ENCODE measurements at regions not wholly inside any gene's neighbourhood (a gene's known extent, or its start where the extent isn't known, plus 50 kb on each side); places are given as distances from the start of the nearest gene placed in this dataset.
"Not testable (repeated sequence)": the region's sequence is repeated elsewhere in the genome, so short reads cannot be mapped to it uniquely, and the experiment has no call there.

GRCh38 chr5:164302533-164303235 lies 797.3 kb downstream of the MAT2B start:
- Histone ChIP-seq H3K9me3 (ENCODE audit: control insufficient read depth, insufficient read depth, low read depth, low read length) (no peaks in the 10 kb centered on the region), H3K9ac (ENCODE audit: low read length) (no peak overlapping the region), H3K36me3 (ENCODE audit: control insufficient read depth, insufficient read depth, low read length) (no peaks in the 10 kb centered on the region), H3K4me3 (ENCODE audit: low read depth, low read length) (no peak overlapping the region), H3K27ac (ENCODE audit: low read depth, low read length) (no peak overlapping the region), H3K27me3 (ENCODE audit: control insufficient read depth, insufficient read depth, low read length) (no peaks in the 10 kb centered on the region), H3K4me1 (ENCODE audit: control insufficient read depth, insufficient read depth, low read length) (no peaks in the 10 kb centered on the region)

DNA sequence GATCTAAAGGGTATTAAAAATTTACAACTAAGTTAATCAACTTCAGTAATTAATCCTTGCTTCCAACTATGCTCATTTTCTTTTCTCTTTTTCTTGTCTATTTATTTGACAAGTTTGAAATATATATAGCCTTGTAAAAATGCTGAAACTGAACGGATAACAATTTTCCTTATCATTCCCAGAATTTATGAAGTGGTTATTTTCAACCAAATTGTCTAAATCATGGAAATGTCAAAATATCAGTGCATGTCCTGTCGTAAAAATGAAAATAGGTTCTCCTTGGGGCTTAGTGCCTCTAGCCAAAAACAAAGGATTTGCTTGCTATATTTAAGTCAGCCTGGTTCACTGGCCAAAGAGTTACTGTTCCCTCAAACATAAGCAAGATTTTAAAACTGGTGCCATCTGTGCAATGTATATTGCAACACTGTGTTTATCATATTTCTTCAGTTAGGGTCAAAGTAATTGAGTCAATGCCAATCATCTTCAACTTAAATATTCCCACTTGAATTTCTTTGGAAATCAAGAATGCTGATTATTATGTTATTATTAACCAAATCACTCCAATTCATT lies 798.3 kb downstream of the MAT2B start:
- no peaks in the 10 kb centered on the region for H3K9me3 ChIP-seq (ENCODE audit: control insufficient read depth, insufficient read depth, low read depth, low read length)
- H3K4me3 ChIP-seq (ENCODE audit: low read depth, low read length): no peak overlapping the region
- no peak overlapping the region for H3K9ac ChIP-seq (ENCODE audit: low read length)
- H3K27me3 ChIP-seq (ENCODE audit: control insufficient read depth, insufficient read depth, low read length): no peaks in the 10 kb centered on the region
- no peaks in the 10 kb centered on the region for H3K36me3 ChIP-seq (ENCODE audit: control insufficient read depth, insufficient read depth, low read length)
- no peak overlapping the region for H3K27ac ChIP-seq (ENCODE audit: low read depth, low read length)
- no peaks in the 10 kb centered on the region for H3K4me1 ChIP-seq (ENCODE audit: control insufficient read depth, insufficient read depth, low read length)

DNA sequence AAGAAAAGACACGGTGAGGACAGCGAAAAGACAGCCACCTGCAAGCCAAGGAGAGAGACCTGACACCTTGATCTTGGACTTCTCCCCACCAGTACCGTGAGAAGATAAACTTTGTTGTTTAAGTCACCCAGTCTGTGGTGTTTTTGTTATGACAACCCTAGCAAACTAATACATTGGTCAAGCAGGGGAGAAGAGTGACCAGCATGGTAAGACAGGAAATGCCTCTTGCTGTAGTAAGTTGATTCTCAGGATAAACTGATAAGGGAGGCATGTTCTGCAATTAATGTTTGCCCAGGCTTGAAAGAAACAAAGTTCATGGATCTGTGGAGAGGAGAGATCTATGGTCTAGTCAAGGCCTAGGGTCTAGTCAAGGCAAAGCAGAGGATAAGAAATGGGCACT lies 801.2 kb downstream of the MAT2B start:
- no peak overlapping the region for H3K4me3 ChIP-seq (ENCODE audit: low read depth, low read length)
- no peaks in the 10 kb centered on the region for H3K27me3 ChIP-seq (ENCODE audit: control insufficient read depth, insufficient read depth, low read length)
- no peak overlapping the region for H3K27ac ChIP-seq (ENCODE audit: low read depth, low read length)
- H3K4me1 ChIP-seq (ENCODE audit: control insufficient read depth, insufficient read depth, low read length): no peaks in the 10 kb centered on the region
- H3K9me3 ChIP-seq (ENCODE audit: control insufficient read depth, insufficient read depth, low read depth, low read length): no peaks in the 10 kb centered on the region
- H3K9ac ChIP-seq (ENCODE audit: low read length): no peak overlapping the region
- H3K36me3 ChIP-seq (ENCODE audit: control insufficient read depth, insufficient read depth, low read length): no peaks in the 10 kb centered on the region

DNA sequence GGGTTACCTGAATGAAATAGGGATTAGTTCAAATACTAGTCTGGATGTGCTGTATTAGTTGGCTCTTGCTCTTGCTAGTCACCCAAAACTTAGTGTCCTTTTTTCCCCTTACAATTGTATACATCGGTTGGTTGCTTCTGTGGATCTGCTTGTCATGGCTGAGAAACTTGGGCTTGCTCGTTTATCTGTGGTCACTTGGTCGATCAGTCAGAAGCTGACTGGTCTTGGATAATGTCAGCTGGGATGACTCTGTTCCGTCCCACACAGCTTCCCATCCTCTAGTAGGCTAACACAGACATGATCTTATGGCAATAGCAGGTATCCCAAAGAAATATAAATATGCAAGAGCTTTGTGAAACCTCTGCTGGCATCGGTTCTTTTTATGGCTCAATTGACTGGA lies 807.4 kb downstream of the MAT2B start:
- Histone ChIP-seq H3K27ac (ENCODE audit: low read depth, low read length) (no peak overlapping the region), H3K9ac (ENCODE audit: low read length) (no peak overlapping the region), H3K27me3 (ENCODE audit: control insufficient read depth, insufficient read depth, low read length) (no peaks in the 10 kb centered on the region), H3K36me3 (ENCODE audit: control insufficient read depth, insufficient read depth, low read length) (no peaks in the 10 kb centered on the region), H3K4me1 (ENCODE audit: control insufficient read depth, insufficient read depth, low read length) (no peaks in the 10 kb centered on the region), H3K4me3 (ENCODE audit: low read depth, low read length) (no peak overlapping the region), H3K9me3 (ENCODE audit: control insufficient read depth, insufficient read depth, low read depth, low read length) (no peaks in the 10 kb centered on the region)

DNA sequence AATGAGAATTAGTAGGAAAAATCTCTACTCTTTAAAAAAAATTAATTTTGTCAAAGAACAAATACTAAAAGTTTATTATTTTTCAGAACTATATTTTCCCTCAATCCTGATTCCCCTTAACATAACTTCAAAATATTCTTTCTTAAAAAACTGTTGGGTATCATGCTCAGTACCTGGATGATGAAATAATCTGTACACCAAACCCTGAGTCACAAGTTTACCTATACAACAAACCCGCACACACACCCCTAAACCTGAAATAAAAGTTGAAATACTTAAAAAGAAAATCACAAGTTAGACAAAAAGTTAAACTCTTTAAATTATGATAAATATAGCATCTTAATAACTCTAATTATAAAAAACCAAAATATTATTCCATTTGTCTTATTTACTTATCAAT lies 812.3 kb downstream of the MAT2B start:
- no peak overlapping the region for H3K4me3 ChIP-seq (ENCODE audit: low read depth, low read length)
- no peaks in the 10 kb centered on the region for H3K36me3 ChIP-seq (ENCODE audit: control insufficient read depth, insufficient read depth, low read length)
- no peak overlapping the region for H3K27ac ChIP-seq (ENCODE audit: low read depth, low read length)
- no peaks in the 10 kb centered on the region for H3K4me1 ChIP-seq (ENCODE audit: control insufficient read depth, insufficient read depth, low read length)
- no peak overlapping the region for H3K9ac ChIP-seq (ENCODE audit: low read length)
- no peaks in the 10 kb centered on the region for H3K27me3 ChIP-seq (ENCODE audit: control insufficient read depth, insufficient read depth, low read length)
- no peaks in the 10 kb centered on the region for H3K9me3 ChIP-seq (ENCODE audit: control insufficient read depth, insufficient read depth, low read depth, low read length)

- Histone ChIP-seq H3K27me3 (ENCODE audit: control insufficient read depth, insufficient read depth, low read length) (no peaks in the 10 kb centered on the region), H3K27ac (ENCODE audit: low read depth, low read length) (no peak overlapping the region), H3K4me3 (ENCODE audit: low read depth, low read length) (no peak overlapping the region), H3K9me3 (ENCODE audit: control insufficient read depth, insufficient read depth, low read depth, low read length) (no peaks in the 10 kb centered on the region), H3K4me1 (ENCODE audit: control insufficient read depth, insufficient read depth, low read length) (no peaks in the 10 kb centered on the region), H3K36me3 (ENCODE audit: control insufficient read depth, insufficient read depth, low read length) (no peaks in the 10 kb centered on the region), H3K9ac (ENCODE audit: low read length) (no peak overlapping the region)
These were observed 813.7 kb downstream of the MAT2B start for GRCh38 chr5:164319161-164319560.

GRCh38 chr5:164324239-164324638 lies 818.8 kb downstream of the MAT2B start:
- H3K36me3 ChIP-seq (ENCODE audit: control insufficient read depth, insufficient read depth, low read length): no peaks in the 10 kb centered on the region
- H3K9me3 ChIP-seq (ENCODE audit: control insufficient read depth, insufficient read depth, low read depth, low read length): peaks cover 16% of the 10 kb centered on the region
- H3K4me1 ChIP-seq (ENCODE audit: control insufficient read depth, insufficient read depth, low read length): no peaks in the 10 kb centered on the region
- no peak overlapping the region for H3K27ac ChIP-seq (ENCODE audit: low read depth, low read length)
- no peaks in the 10 kb centered on the region for H3K27me3 ChIP-seq (ENCODE audit: control insufficient read depth, insufficient read depth, low read length)
- H3K9ac ChIP-seq (ENCODE audit: low read length): no peak overlapping the region
- H3K4me3 ChIP-seq (ENCODE audit: low read depth, low read length): no peak overlapping the region

DNA sequence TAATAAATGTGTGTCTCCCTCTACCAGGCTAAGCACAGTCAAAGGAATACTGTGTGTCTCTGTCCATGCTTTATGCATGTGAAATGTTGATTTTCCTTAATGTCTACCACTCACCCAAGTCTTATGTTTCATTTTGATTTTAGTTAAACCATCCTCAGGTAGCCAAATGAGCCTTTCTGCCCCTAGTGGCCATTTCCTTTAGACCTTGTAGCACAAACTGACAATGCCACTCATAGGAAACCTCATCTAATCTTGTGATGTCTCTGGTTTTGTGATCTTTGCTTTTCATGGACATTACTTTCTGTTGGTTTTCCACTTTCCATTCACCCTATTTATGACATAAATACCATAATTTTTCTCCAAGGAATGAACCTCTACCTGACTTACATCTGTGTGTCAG lies 820.8 kb downstream of the MAT2B start:
- no peaks in the 10 kb centered on the region for H3K4me1 ChIP-seq (ENCODE audit: control insufficient read depth, insufficient read depth, low read length)
- no peak overlapping the region for H3K9ac ChIP-seq (ENCODE audit: low read length)
- H3K9me3 ChIP-seq (ENCODE audit: control insufficient read depth, insufficient read depth, low read depth, low read length): peaks cover 16% of the 10 kb centered on the region
- H3K36me3 ChIP-seq (ENCODE audit: control insufficient read depth, insufficient read depth, low read length): no peaks in the 10 kb centered on the region
- H3K27ac ChIP-seq (ENCODE audit: low read depth, low read length): no peak overlapping the region
- H3K27me3 ChIP-seq (ENCODE audit: control insufficient read depth, insufficient read depth, low read length): no peaks in the 10 kb centered on the region
- H3K4me3 ChIP-seq (ENCODE audit: low read depth, low read length): no peak overlapping the region

DNA sequence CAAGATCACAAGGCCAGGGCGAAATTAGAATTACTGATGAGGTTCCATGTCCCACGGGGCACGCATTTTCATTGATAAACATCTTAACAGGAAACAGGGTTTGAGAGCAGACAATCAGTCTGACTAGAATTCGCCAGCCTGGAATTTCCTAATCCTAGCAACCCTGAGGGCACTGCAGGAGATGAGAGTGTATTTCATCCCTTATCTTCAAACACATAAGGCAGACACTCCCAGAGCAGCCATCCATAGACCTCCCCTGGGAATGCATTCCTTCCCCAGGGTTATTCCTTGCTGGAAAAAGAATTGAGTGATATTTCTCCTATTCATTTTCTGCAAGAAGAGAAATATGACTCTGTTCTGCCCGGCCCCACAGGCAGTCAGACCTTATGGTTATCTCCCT lies 821.7 kb downstream of the MAT2B start:
- H3K4me1 ChIP-seq (ENCODE audit: control insufficient read depth, insufficient read depth, low read length); H3K9ac ChIP-seq (ENCODE audit: low read length): not testable (repeated sequence)

GRCh38 chr5:164332349-164333196 lies 827.2 kb downstream of the MAT2B start:
- no peaks in the 10 kb centered on the region for H3K36me3 ChIP-seq (ENCODE audit: control insufficient read depth, insufficient read depth, low read length)
- no peak overlapping the region for H3K4me3 ChIP-seq (ENCODE audit: low read depth, low read length)
- H3K9me3 ChIP-seq (ENCODE audit: control insufficient read depth, insufficient read depth, low read depth, low read length): peaks cover 4% of the 10 kb centered on the region; the same call in 1 of the 2 replicates
- no peak overlapping the region for H3K9ac ChIP-seq (ENCODE audit: low read length)
- H3K27me3 ChIP-seq (ENCODE audit: control insufficient read depth, insufficient read depth, low read length): no peaks in the 10 kb centered on the region
- H3K27ac ChIP-seq (ENCODE audit: low read depth, low read length): no peak overlapping the region
- H3K4me1 ChIP-seq (ENCODE audit: control insufficient read depth, insufficient read depth, low read length): no peaks in the 10 kb centered on the region

More for the DNA sequence above, 821.7 kb downstream of the MAT2B start:
- not testable (repeated sequence) for H3K36me3 ChIP-seq (ENCODE audit: control insufficient read depth, insufficient read depth, low read length); H3K27me3 ChIP-seq (ENCODE audit: control insufficient read depth, insufficient read depth, low read length); H3K27ac ChIP-seq (ENCODE audit: low read depth, low read length); H3K4me3 ChIP-seq (ENCODE audit: low read depth, low read length)
- H3K9me3 ChIP-seq (ENCODE audit: control insufficient read depth, insufficient read depth, low read depth, low read length): peaks cover 16% of the 10 kb centered on the region

DNA sequence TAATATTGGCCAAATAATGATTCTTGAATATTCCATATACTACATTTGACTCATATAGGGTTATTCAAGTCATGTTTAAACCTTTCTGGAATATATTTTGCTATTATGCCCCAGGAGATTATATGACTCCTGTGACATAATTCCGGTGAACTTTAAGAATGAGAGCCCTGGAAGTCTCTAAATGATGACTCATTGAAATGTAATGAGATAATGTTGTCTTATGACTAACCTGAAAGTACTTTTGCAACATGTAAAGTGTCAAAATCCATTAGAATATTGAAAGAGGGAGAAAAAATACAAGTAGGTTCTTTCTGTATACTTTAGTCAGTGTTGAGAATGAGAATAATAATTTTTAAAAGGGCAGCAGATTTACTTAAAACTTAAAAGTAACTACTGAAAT lies 830.4 kb downstream of the MAT2B start:
- no peaks in the 10 kb centered on the region for H3K4me1 ChIP-seq (ENCODE audit: control insufficient read depth, insufficient read depth, low read length)
- no peak overlapping the region for H3K4me3 ChIP-seq (ENCODE audit: low read depth, low read length)
- H3K36me3 ChIP-seq (ENCODE audit: control insufficient read depth, insufficient read depth, low read length): no peaks in the 10 kb centered on the region
- H3K27ac ChIP-seq (ENCODE audit: low read depth, low read length): no peak overlapping the region
- no peaks in the 10 kb centered on the region for H3K27me3 ChIP-seq (ENCODE audit: control insufficient read depth, insufficient read depth, low read length)
- no peaks in the 10 kb centered on the region for H3K9me3 ChIP-seq (ENCODE audit: control insufficient read depth, insufficient read depth, low read depth, low read length)
- no peak overlapping the region for H3K9ac ChIP-seq (ENCODE audit: low read length)
